GM12878 (cell line): ENCODE measurements at regions not wholly inside any gene's neighbourhood (a gene's known extent, or its start where the extent isn't known, plus 50 kb on each side); places are given as distances from the start of the nearest gene placed in this dataset.
A peak's percentile ranks its signal among the peaks of the same experiment; 100 is the strongest.

Source experiments
- ATAC-seq: fragments of 200-7000 bp; cut with Tn5 transposase; 3 replicates; pipeline ENCODE4 v1.9.1; 2020; ENCODE audit warnings: mild to moderate bottlenecking, moderate library complexity
- BruUV-seq: library from RNA; stranded (reverse); fragments of 400-500 nt; replicated peaks from 2 replicates; lab custom pipeline; 2021; lab: Mats Ljungman, UMichigan
- CTCF ChIA-PET: fragments of 300-600 bp; sonication (Branson Sonifier 250); formaldehyde crosslinking; extraction: SDS; loops from one replicate; lab custom pipeline; 2021; ENCODE audit warnings: inconsistent platforms; lab: Yijun Ruan, JAX
- POLR2A ChIA-PET: fragments of 350-600 bp; formaldehyde crosslinking; extraction: SDS; loops from one replicate; lab custom pipeline; 2021; ENCODE audit warnings: inconsistent platforms; lab: Charles Lee
- RAD21 ChIA-PET: fragments of 300-600 bp; sonication (Branson Sonifier 250); formaldehyde crosslinking; loops from one replicate; lab custom pipeline; 2023; ENCODE audit warnings: antibody characterized with exemption; ENCODE audit not compliant: unreplicated experiment; lab: Charles Lee
- SMC1A ChIA-PET: fragments of 300-600 bp; sonication (Branson Sonifier 250); formaldehyde crosslinking; loops from one replicate; lab custom pipeline; 2023; ENCODE audit not compliant: unreplicated experiment, uncharacterized antibody; lab: Charles Lee
- DNase-seq: peaks from one replicate; pipeline ENCODE4 v3.0.0-alpha.2; 2011; ENCODE audit warnings: low read depth, low spot score
- FAIRE-seq: peaks from 3 replicates; lab custom pipeline; 2011; peaks lifted over from hg19 to GRCh38; lab: Jason Lieb, UNC
- H2AFZ ChIP-seq: 2 replicates; pipeline ENCODE4 v1.6.0; 2011; ENCODE audit warnings: low read depth, low read length, control low read depth; ENCODE audit not compliant: control insufficient read depth
- H3K27ac ChIP-seq: 2 replicates; pipeline ENCODE4 v1.5.1; 2011; ENCODE audit warnings: control low read depth; ENCODE audit not compliant: control insufficient read depth, insufficient read depth
- H3K27me3 ChIP-seq, 2 experiments: replicated peaks in 1 of 2; 2 replicates each; pipeline versions ENCODE4 v1.6.0 to v1.6.1; 2011; ENCODE audit warnings: low read length in 1 of 2; ENCODE audit not compliant: control insufficient read depth in 2 of 2, insufficient read depth in 2 of 2
- H3K36me3 ChIP-seq, 2 experiments: 2 replicates each; pipeline ENCODE4 v1.5.1; 2011; ENCODE audit warnings: low read length in 1 of 2; ENCODE audit not compliant: control insufficient read depth in 2 of 2, insufficient read depth in 2 of 2
- H3K4me1 ChIP-seq: 2 replicates; pipeline ENCODE4 v1.6.1; 2011; ENCODE audit warnings: mild to moderate bottlenecking, low read length, moderate library complexity, mixed read lengths; ENCODE audit not compliant: control insufficient read depth, insufficient read depth
- H3K4me2 ChIP-seq: 2 replicates; pipeline ENCODE4 v1.6.0; 2011; ENCODE audit warnings: control low read depth; ENCODE audit not compliant: control insufficient read depth, insufficient read depth
- H3K4me3 ChIP-seq: fragments of 200-600 bp; sonication (generic); 2 replicates; pipeline ENCODE4 v1.5.1; 2016
- H3K79me2 ChIP-seq: 2 replicates; pipeline ENCODE4 v1.6.0; 2011; ENCODE audit warnings: low read length; ENCODE audit not compliant: control insufficient read depth, insufficient read depth
- H3K9ac ChIP-seq: 2 replicates; pipeline ENCODE4 v1.8.0; 2011; ENCODE audit warnings: low read length, control low read depth, mixed read lengths; ENCODE audit not compliant: control insufficient read depth, insufficient read depth
- H3K9me3 ChIP-seq: replicated peaks from 3 replicates; pipeline ENCODE4 v1.5.1; 2011; ENCODE audit warnings: mild to moderate bottlenecking, low read length; ENCODE audit not compliant: control insufficient read depth, insufficient read depth
- H4K20me1 ChIP-seq: 2 replicates; pipeline ENCODE4 v1.6.0; 2011; ENCODE audit not compliant: control insufficient read depth, insufficient read depth
- CBX5 ChIP-seq: sonication (generic); IDR thresholded peaks from 2 replicates; pipeline ENCODE4 v1.6.1; 2016; ENCODE audit warnings: low read depth, moderate library complexity, mild to moderate bottlenecking, inconsistent platforms
- CHD1 ChIP-seq: IDR thresholded peaks from 2 replicates; pipeline ENCODE4 v1.6.1; 2012; ENCODE audit warnings: low read depth, low read length, improper control_type of control experiment
- ELK1 ChIP-seq: IDR thresholded peaks from 2 replicates; pipeline ENCODE4 v1.6.1; 2012; ENCODE audit warnings: low read depth, low read length, improper control_type of control experiment
- FOS ChIP-seq: IDR thresholded peaks from 3 replicates; pipeline ENCODE4 v1.6.1; 2011; ENCODE audit warnings: borderline replicate concordance; ENCODE audit not compliant: insufficient read length; ENCODE audit errors: extremely low read depth
- FOXM1 ChIP-seq: IDR thresholded peaks from 2 replicates; pipeline ENCODE4 v1.6.1; 2012; ENCODE audit warnings: low read depth, mild to moderate bottlenecking, inconsistent platforms, low read length, moderate library complexity
- HDAC6 ChIP-seq: fragments of 200-600 bp; sonication (generic); IDR thresholded peaks from one replicate; pipeline ENCODE4 v1.8.0; 2017; ENCODE audit warnings: antibody characterized with exemption; ENCODE audit not compliant: unreplicated experiment
- IKZF2 ChIP-seq, 2 experiments: fragments of 450-650 bp; IDR thresholded peaks; 2 replicates each; pipeline ENCODE4 v1.6.1; 2017; ENCODE audit warnings: mild to moderate bottlenecking in 2 of 2, moderate library complexity in 2 of 2
- POLR2A ChIP-seq: IDR thresholded peaks from 2 replicates; pipeline ENCODE4 v1.6.1; 2011; ENCODE audit warnings: low read depth, mild to moderate bottlenecking, low read length
- POU2F2 ChIP-seq: IDR thresholded peaks from 3 replicates; pipeline ENCODE4 v1.6.1; 2011; ENCODE audit warnings: low read depth, mild to moderate bottlenecking, low read length, borderline replicate concordance
- RBBP5 ChIP-seq: fragments of 200-600 bp; sonication (generic); conservative IDR thresholded peaks from 2 replicates; pipeline ENCODE4 v1.6.1; 2016
- RUNX3 ChIP-seq: IDR thresholded peaks from 2 replicates; pipeline ENCODE4 v1.6.1; 2012; ENCODE audit warnings: low read length, inconsistent platforms
- SMARCA5 ChIP-seq: fragments of 450-650 bp; IDR thresholded peaks from 2 replicates; pipeline ENCODE4 v1.6.1; 2017; ENCODE audit warnings: mild to moderate bottlenecking
- SP1 ChIP-seq: IDR thresholded peaks from one replicate; pipeline ENCODE4 v1.6.1; 2011; ENCODE audit warnings: low read depth, low read length
- SUPT20H ChIP-seq: IDR thresholded peaks from 2 replicates; pipeline ENCODE4 v1.6.1; 2011; ENCODE audit warnings: low read depth, mild to moderate bottlenecking, low read length, moderate library complexity, borderline replicate concordance; ENCODE audit not compliant: control insufficient read depth
- TARDBP ChIP-seq: IDR thresholded peaks from 2 replicates; pipeline ENCODE4 v1.6.1; 2016; ENCODE audit warnings: borderline replicate concordance
- TCF7 ChIP-seq: IDR thresholded peaks from 2 replicates; pipeline ENCODE4 v1.6.1; 2014; ENCODE audit warnings: antibody characterized with exemption, borderline replicate concordance
- ZNF207 ChIP-seq: fragments of 450-650 bp; IDR thresholded peaks from 2 replicates; pipeline ENCODE4 v1.6.1; 2014; ENCODE audit warnings: antibody characterized with exemption, mild to moderate bottlenecking, borderline replicate concordance
- ZNF274 ChIP-seq: IDR thresholded peaks from one replicate; pipeline ENCODE4 v1.8.0; 2011; ENCODE audit not compliant: insufficient read length, insufficient read depth
- ZNF384 ChIP-seq: IDR thresholded peaks from 2 replicates; pipeline ENCODE4 v1.6.1; 2012; ENCODE audit warnings: low read depth, mild to moderate bottlenecking, low read length, improper control_type of control experiment, borderline replicate concordance
- ZSCAN29 ChIP-seq: fragments of 450-650 bp; IDR thresholded peaks from 2 replicates; pipeline ENCODE4 v1.6.1; 2017; ENCODE audit warnings: mild to moderate bottlenecking, moderate library complexity
- ZZZ3 ChIP-seq: IDR thresholded peaks from 2 replicates; pipeline ENCODE4 v1.6.1; 2011; ENCODE audit warnings: low read depth; ENCODE audit not compliant: control insufficient read depth, insufficient read length
- WGBS: methylation state at CpG from one replicate; pipeline ENCODE4 v1.1.6; 2016; ENCODE audit warnings: low lambda C conversion rate; ENCODE audit not compliant: insufficient replicate concordance, insufficient coverage; ENCODE audit errors: missing lambda C conversion rate; 5-methylcytosine and 5-hydroxymethylcytosine counted together
- in situ Hi-C: fragments of 300-500 bp; cut with MboI; formaldehyde crosslinking; loops from 9 replicates; pipeline ENCODE4 v1.14.3; 2018; ENCODE audit warnings: mixed read lengths
- intact Hi-C: fragments of 100-400 bp; cut with micrococcal nuclease; formaldehyde crosslinking; loops from one replicate; pipeline ENCODE4 v1.14.2; 2022; ENCODE audit not compliant: unreplicated experiment

DNA sequence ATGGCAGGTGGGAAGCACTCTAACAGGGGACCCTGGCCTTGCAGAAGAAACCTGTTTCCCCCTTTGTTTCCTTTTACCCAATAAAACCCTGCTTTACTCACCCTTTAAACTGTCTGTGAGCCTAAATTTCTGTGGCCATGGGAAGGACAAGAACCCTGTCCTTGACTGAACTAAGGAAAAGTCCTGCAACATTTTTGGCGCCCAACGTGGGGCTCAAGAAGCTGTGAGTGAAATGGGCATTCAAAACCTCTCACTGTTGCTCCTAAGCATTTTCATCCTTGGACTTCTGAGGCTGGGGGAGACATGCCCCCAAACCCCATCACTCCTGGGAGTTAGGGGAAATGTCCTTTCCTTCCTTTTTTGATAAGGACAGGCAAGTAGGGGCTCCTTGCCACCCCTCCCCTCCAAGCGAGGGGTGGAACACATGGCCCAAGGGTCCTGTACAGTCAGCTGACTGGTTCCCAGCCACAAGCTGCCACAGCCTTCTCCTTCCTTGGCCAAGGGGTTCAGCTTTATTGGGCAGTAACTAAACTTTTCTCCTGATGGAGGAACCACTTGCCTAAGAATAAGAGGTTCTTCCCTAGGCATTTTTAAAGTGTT lies 381.6 kb downstream of the KLF5 start:
- RAD21 ChIA-PET, result no interaction called here
- CTCF ChIA-PET, result no interaction called here
- no peak overlapping the region for H3K4me2 ChIP-seq
- intact Hi-C loops (no loop called here), in situ Hi-C loops (no loop called here)
- SMC1A ChIA-PET, result no interaction called here
- H4K20me1 ChIP-seq, result no peaks in the 10 kb centered on the region
- DNase-seq, result no peak
- FAIRE-seq, result no peak
- ATAC-seq, result no peak
- POLR2A ChIA-PET, result no interaction called here
- H3K27me3 ChIP-seq, result no peaks in the 10 kb centered on the region
- no peak overlapping the region for H3K4me3 ChIP-seq
- no peaks in the 10 kb centered on the region for H3K79me2 ChIP-seq
- H3K27ac ChIP-seq, result no peak overlapping the region
- no TSS peak for BruUV-seq
- no peaks in the 10 kb centered on the region; the same call in 2 of the 3 replicates for H3K9me3 ChIP-seq
- no peak overlapping the region for H3K9ac ChIP-seq
- no peaks in the 10 kb centered on the region for H3K36me3 ChIP-seq
- WGBS, result 0% methylated on average over 3 of the region's 3 CpGs
- TF ChIP-seq TARDBP (no peak), CBX5 (0 out of 2 replicates have a peak, but pooled peaks have one; percentile 51)
- H2AFZ ChIP-seq, result no peak overlapping the region
- no peaks in the 10 kb centered on the region for H3K4me1 ChIP-seq

DNA sequence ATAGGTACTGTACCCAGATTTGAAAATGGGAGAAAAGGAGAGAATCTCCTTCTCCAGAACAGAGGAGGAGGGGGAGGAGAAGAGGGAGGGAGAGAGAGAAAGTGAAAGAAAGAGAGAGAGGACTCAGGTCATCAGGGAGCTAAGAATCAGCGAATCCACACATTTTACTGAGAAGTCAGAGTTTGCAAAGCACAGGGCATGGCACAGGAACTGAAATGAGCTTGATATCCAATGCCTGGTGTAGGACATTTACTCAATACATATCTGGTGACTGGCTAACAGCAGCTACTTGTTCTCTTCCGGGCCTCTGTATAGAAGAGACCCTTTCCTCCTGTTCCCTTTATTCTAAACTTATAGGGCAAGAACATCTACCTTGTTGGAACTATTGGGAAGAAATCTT lies 375.1 kb downstream of the KLF5 start:
- intact Hi-C loops, result no loop called here
- SMC1A ChIA-PET, result no interaction called here
- FAIRE-seq (no peak), DNase-seq (no peak), ATAC-seq (no peak)
- no peak overlapping the region for H3K27ac ChIP-seq
- H3K9me3 ChIP-seq, result no peaks in the 10 kb centered on the region
- H3K9ac ChIP-seq, result no peak overlapping the region
- no peak overlapping the region for H3K4me3 ChIP-seq
- TF ChIP-seq POU2F2, result no peak
- no peak for TF ChIP-seq TCF7
- TF ChIP-seq ZZZ3, result no peak
- TF ChIP-seq RBBP5, result no peak
- no peak for TF ChIP-seq FOS
- no peak for TF ChIP-seq RUNX3
- TF ChIP-seq CHD1, result no peak
- TF ChIP-seq ZNF384, result no peak
- no peak for TF ChIP-seq ELK1
- no peak for TF ChIP-seq FOXM1
- no peak for TF ChIP-seq ZNF274
- TF ChIP-seq HDAC6, result no peak
- TF ChIP-seq SP1, result no peak
- no peak for TF ChIP-seq POLR2A
- no peak for TF ChIP-seq ZNF207
- no peak for TF ChIP-seq SUPT20H
- no peak for TF ChIP-seq SMARCA5
- TF ChIP-seq ZSCAN29, result no peak
- TF ChIP-seq IKZF2 (IDR thresholded peaks at IDR 0.05), result no peak
- H2AFZ ChIP-seq, result no peak overlapping the region
- H3K36me3 ChIP-seq, result no peaks in the 10 kb centered on the region
- H3K4me1 ChIP-seq, result no peaks in the 10 kb centered on the region
- RAD21 ChIA-PET, result no interaction called here
- no TSS peak for BruUV-seq
- POLR2A ChIA-PET, result no interaction called here
- H4K20me1 ChIP-seq, result no peaks in the 10 kb centered on the region
- H3K79me2 ChIP-seq, result no peaks in the 10 kb centered on the region
- WGBS, result 0% methylated on average over 2 of the region's 2 CpGs
- in situ Hi-C loops, result no loop called here
- no peak overlapping the region for H3K4me2 ChIP-seq
- CTCF ChIA-PET, result no interaction called here
- H3K27me3 ChIP-seq, result no peaks in the 10 kb centered on the region
